ENCODE measurements at regions not wholly inside any gene's neighbourhood (a gene's known extent, or its start where the extent isn't known, plus 50 kb on each side); places are given as distances from the start of the nearest gene placed in this dataset.

DNA sequence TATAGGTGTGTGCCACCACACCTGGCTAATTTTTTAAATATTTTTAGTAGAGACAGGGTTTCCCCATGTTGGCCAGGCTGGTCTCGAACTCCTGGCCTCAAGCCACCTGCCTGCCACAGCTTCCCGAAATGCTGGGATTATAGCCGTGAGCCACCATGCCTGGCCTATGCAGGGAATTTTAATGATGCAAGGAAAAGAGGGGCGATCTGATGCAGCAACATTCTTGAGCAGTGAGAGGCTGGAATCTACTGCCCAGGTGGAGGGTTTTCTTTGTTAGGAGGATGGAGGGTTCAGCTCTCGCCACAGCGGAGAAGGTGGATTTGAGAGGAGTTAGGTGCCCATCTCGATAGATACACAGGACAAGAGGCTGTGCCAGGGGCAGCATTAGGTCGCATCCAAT lies 332.3 kb downstream of the GATA3 start:
- no peaks in the 10 kb centered on the region for H3K9me1 ChIP-seq (replicated peaks; ENCODE audit: control insufficient read depth, extremely low read depth, insufficient read depth, low read length)
- no peaks in the 10 kb centered on the region for H3K79me2 ChIP-seq (ENCODE audit: control insufficient read depth, insufficient read depth, low read length)

More for the DNA sequence above, 332.3 kb downstream of the GATA3 start:
- no peak for DNase-seq (ENCODE audit: low read depth, low spot score)
- ChIA-PET CTCF (no interaction called here), POLR2A (no interaction called here)
- H3K9ac ChIP-seq (replicated peaks; ENCODE audit: extremely low read depth, insufficient read depth, low read length), result no peak overlapping the region
- no peaks in the 10 kb centered on the region for H4K20me1 ChIP-seq (replicated peaks; ENCODE audit: control insufficient read depth, extremely low read depth, insufficient read depth, low read length)
- H3K9me3 ChIP-seq (replicated peaks; ENCODE audit: control insufficient read depth, insufficient read depth, low read length), result no peaks in the 10 kb centered on the region
- no peak for TF ChIP-seq MYC (IDR thresholded peaks at IDR 0.05; ENCODE audit: low read depth, low read length)
- no peak for TF ChIP-seq POLR2AphosphoS5 (IDR thresholded peaks at IDR 0.05; ENCODE audit: insufficient read depth, low read depth, low read length)
- no peak for TF ChIP-seq POLR2A (IDR thresholded peaks at IDR 0.05; ENCODE audit: low read depth, low read length)
- no peak for TF ChIP-seq CTCF (IDR thresholded peaks at IDR 0.05; ENCODE audit: extremely low read depth in 1 of 2, insufficient read depth in 1 of 2, low read depth in 1 of 2, low read length in 2 of 2)
- TF ChIP-seq GATA2 (IDR thresholded peaks at IDR 0.05; ENCODE audit: insufficient read depth, insufficient read length, low read depth, low read length), result no peak
- no peak for TF ChIP-seq FOS (IDR thresholded peaks at IDR 0.05; ENCODE audit: borderline replicate concordance, insufficient read depth, low read length)
- TF ChIP-seq JUN (IDR thresholded peaks at IDR 0.05; ENCODE audit: borderline replicate concordance, insufficient read depth, insufficient read length, low read depth), result no peak
- TF ChIP-seq, protein P1, sequence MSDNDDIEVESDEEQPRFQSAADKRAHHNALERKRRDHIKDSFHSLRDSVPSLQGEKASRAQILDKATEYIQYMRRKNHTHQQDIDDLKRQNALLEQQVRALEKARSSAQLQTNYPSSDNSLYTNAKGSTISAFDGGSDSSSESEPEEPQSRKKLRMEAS (IDR thresholded peaks at IDR 0.05; ENCODE audit: insufficient read depth, insufficient read length), result no peak
- TF ChIP-seq EZH2 (IDR thresholded peaks at IDR 0.05; ENCODE audit: borderline replicate concordance, low read depth, low read length, severe bottlenecking), result no peak
- BruUV-seq (replicated peaks), result no TSS peak
- no peak overlapping the region for H3K4me2 ChIP-seq (ENCODE audit: insufficient read depth, low read length)
- H3K36me3 ChIP-seq (ENCODE audit: control insufficient read depth in 2 of 2, extremely low read depth in 1 of 2, insufficient read depth in 2 of 2, low read length in 2 of 2), result no peaks in the 10 kb centered on the region
- no peaks in the 10 kb centered on the region for H3K27me3 ChIP-seq (ENCODE audit: control insufficient read depth in 2 of 2, insufficient read depth in 2 of 2, low read length in 2 of 2)
- no peak overlapping the region for H3K4me3 ChIP-seq (replicated peaks in 1 of 3; ENCODE audit: insufficient read depth in 1 of 3, low read depth in 1 of 3, low read length in 3 of 3)
- H3K4me1 ChIP-seq (ENCODE audit: control insufficient read depth, extremely low read depth, insufficient read depth, low read length), result peaks cover 27% of the 10 kb centered on the region
- dilution Hi-C loops (cut with MboI; ENCODE audit: extremely low pct_ligation_motif_present, low sequenced_read_pairs) (no loop called here), intact Hi-C loops (cut with micrococcal nuclease) (no loop called here)
- no peak overlapping the region for H2AFZ ChIP-seq (ENCODE audit: low read depth, low read length)
- no peak overlapping the region for H3K27ac ChIP-seq (ENCODE audit: insufficient read depth, low read depth, low read length)
- FAIRE-seq, result no peak

Measured in endothelial cell of umbilical vein (primary cell).